Endodermal cell (in vitro differentiated cells): ENCODE measurements at regions not wholly inside any gene's neighbourhood (a gene's known extent, or its start where the extent isn't known, plus 50 kb on each side); places are given as distances from the start of the nearest gene placed in this dataset.

Experiments
- DNase-seq: peaks from one replicate; pipeline ENCODE4 v3.0.0-alpha.2; 2017
- H3K27ac ChIP-seq: 2 replicates; pipeline ENCODE4 v1.5.1; 2013; ENCODE audit warnings: mild to moderate bottlenecking, low read depth, low read length, moderate library complexity
- H3K27me3 ChIP-seq: 2 replicates; pipeline ENCODE4 v1.6.1; 2013; ENCODE audit warnings: mild to moderate bottlenecking, low read length, moderate library complexity; ENCODE audit not compliant: insufficient read depth, control insufficient read depth, poor library complexity, severe bottlenecking
- H3K36me3 ChIP-seq: 2 replicates; pipeline ENCODE4 v1.7.0; 2013; ENCODE audit warnings: mild to moderate bottlenecking, low read length, moderate library complexity; ENCODE audit not compliant: control insufficient read depth, insufficient read depth
- H3K4me1 ChIP-seq: one replicate; pipeline ENCODE4 v1.7.0; 2013; ENCODE audit warnings: low read length; ENCODE audit not compliant: control insufficient read depth, insufficient read depth
- H3K4me3 ChIP-seq: 2 replicates; pipeline ENCODE4 v1.5.1; 2013; ENCODE audit warnings: mild to moderate bottlenecking, low read length, moderate library complexity
- H3K9ac ChIP-seq: 2 replicates; pipeline ENCODE4 v1.6.1; 2013; ENCODE audit warnings: mild to moderate bottlenecking, low read length, moderate library complexity; ENCODE audit not compliant: poor library complexity, severe bottlenecking; ENCODE audit errors: extremely low read depth
- H3K9me3 ChIP-seq: 2 replicates; pipeline ENCODE4 v1.6.1; 2013; ENCODE audit warnings: mild to moderate bottlenecking, low read length, moderate library complexity; ENCODE audit not compliant: control insufficient read depth
- H3K27ac Mint-ChIP-seq: 2 replicates; pipeline ENCODE4 v1.8.0; 2020; ENCODE audit warnings: mixed read lengths
- H3K27me3 Mint-ChIP-seq: 2 replicates; pipeline ENCODE4 v1.8.0; 2021; ENCODE audit warnings: mild to moderate bottlenecking, mixed read lengths; ENCODE audit not compliant: insufficient read depth
- H3K36me3 Mint-ChIP-seq: 2 replicates; pipeline ENCODE4 v1.8.0; 2020; ENCODE audit warnings: low read depth, mixed read lengths
- H3K4me1 Mint-ChIP-seq: 2 replicates; pipeline ENCODE4 v1.8.0; 2020; ENCODE audit warnings: mixed read lengths
- H3K4me3 Mint-ChIP-seq: 2 replicates; pipeline ENCODE4 v1.8.0; 2020; ENCODE audit warnings: mild to moderate bottlenecking, moderate library complexity, mixed read lengths
- H3K9me3 Mint-ChIP-seq: 2 replicates; pipeline ENCODE4 v1.8.0; 2020; ENCODE audit warnings: mild to moderate bottlenecking, mixed read lengths
- WGBS, 2 experiments: methylation state at CpG; one replicate each; pipeline versions ENCODE4 v1.1.5 to v1.1.7; 2013; ENCODE audit warnings: missing lambda C conversion rate in 2 of 2, mixed read lengths in 1 of 2; ENCODE audit not compliant: insufficient coverage in 1 of 2, insufficient read length in 1 of 2; 5-methylcytosine and 5-hydroxymethylcytosine counted together
- TF ChIP-seq, protein P1 (sequence below): fragments of 200-600 bp; sonication (generic); conservative IDR thresholded peaks from 2 replicates; pipeline ENCODE4 v1.5.0; 2021; ENCODE audit warnings: antibody characterized with exemption, mild to moderate bottlenecking

DNA sequence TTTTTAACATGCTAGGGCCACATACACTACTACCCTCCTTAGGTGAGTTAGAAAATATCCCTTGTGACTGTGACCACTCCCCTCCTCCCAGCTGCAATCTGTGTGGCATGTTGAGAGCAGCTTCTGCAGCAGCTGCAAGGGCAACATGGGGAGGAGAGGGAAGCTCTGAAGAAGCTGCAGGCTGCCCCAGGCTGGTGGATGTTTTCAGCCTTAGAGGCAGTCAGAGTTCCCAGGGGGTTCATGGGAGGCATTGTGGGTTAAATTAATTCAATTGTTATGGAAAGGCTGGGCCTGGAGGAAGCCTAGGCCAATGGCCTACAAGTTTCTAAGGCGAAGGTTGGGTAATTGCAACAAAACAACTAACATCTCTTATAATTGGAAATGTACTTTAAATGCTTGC is 860.8 kb downstream of the NLGN4Y start:
- no peak overlapping the region for H3K27ac Mint-ChIP-seq
- Histone ChIP-seq H3K9me3 (no peaks in the 10 kb centered on the region), H3K9ac (no peak overlapping the region), H3K27ac (no peak overlapping the region), H3K27me3 (no peaks in the 10 kb centered on the region), H3K4me1 (no peaks in the 10 kb centered on the region), H3K4me3 (no peak overlapping the region), H3K36me3 (no peaks in the 10 kb centered on the region)
- H3K36me3 Mint-ChIP-seq: no peaks in the 10 kb centered on the region
- no peak for DNase-seq
- H3K4me1 Mint-ChIP-seq: no peaks in the 10 kb centered on the region
- TF ChIP-seq, protein P1, sequence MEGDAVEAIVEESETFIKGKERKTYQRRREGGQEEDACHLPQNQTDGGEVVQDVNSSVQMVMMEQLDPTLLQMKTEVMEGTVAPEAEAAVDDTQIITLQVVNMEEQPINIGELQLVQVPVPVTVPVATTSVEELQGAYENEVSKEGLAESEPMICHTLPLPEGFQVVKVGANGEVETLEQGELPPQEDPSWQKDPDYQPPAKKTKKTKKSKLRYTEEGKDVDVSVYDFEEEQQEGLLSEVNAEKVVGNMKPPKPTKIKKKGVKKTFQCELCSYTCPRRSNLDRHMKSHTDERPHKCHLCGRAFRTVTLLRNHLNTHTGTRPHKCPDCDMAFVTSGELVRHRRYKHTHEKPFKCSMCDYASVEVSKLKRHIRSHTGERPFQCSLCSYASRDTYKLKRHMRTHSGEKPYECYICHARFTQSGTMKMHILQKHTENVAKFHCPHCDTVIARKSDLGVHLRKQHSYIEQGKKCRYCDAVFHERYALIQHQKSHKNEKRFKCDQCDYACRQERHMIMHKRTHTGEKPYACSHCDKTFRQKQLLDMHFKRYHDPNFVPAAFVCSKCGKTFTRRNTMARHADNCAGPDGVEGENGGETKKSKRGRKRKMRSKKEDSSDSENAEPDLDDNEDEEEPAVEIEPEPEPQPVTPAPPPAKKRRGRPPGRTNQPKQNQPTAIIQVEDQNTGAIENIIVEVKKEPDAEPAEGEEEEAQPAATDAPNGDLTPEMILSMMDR: no peak
- no peak overlapping the region for H3K4me3 Mint-ChIP-seq
- no peaks in the 10 kb centered on the region for H3K27me3 Mint-ChIP-seq
- H3K9me3 Mint-ChIP-seq: no peaks in the 10 kb centered on the region
- no CpG with 5 or more reads among the region's 1 CpG for WGBS, 2 experiments

DNA sequence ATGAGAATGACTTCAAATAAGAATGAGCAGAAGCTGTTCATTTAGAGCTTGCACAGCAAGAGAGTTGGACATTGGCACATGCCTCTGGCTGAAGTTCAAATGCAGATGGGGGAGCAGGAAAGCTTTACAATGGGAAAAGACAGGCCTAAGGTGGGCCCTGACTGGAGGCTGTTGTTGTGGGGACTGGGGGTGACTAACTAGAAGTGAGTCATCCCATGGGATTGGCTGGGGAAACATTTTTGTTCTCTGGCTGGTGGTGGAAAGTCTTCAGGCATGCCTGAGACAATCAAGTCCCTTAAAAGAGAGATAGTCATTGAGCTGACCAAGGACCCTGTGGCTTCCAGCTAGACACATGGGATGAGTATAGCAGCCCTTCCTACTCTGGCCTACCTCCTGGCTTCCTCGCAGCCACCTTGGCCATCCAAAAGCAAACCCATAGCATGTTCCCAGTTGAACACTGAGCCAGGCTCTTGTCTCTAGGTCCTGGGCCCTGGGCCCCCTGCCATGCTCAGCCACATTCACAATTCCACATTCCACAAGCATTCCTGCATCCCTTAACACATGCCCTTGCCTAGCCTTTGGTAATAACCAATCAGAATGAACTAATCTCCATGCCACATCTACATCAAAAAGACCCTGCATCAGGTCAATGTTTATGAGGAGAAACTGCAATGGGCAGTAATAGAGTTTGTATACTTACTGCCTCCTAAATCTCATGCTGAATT is 873.4 kb downstream of the NLGN4Y start:
- H3K27ac ChIP-seq: no peak overlapping the region
- H3K4me1 ChIP-seq: no peaks in the 10 kb centered on the region
- H3K27me3 ChIP-seq: no peaks in the 10 kb centered on the region
- no peak overlapping the region for H3K9ac ChIP-seq
- no peak overlapping the region for H3K4me3 Mint-ChIP-seq
- H3K9me3 Mint-ChIP-seq: no peaks in the 10 kb centered on the region
- H3K36me3 Mint-ChIP-seq: no peaks in the 10 kb centered on the region
- no peaks in the 10 kb centered on the region for H3K4me1 Mint-ChIP-seq
- TF ChIP-seq, protein P1: no peak
- H3K4me3 ChIP-seq: no peak overlapping the region
- H3K27me3 Mint-ChIP-seq: no peaks in the 10 kb centered on the region
- no peaks in the 10 kb centered on the region for H3K36me3 ChIP-seq
- H3K27ac Mint-ChIP-seq: no peak overlapping the region
- DNase-seq: no peak
- WGBS, 2 experiments: 63% methylated on average over 1 of the region's 1 CpG; no CpG with 5 or more reads in 1 of the 2 experiments
- no peaks in the 10 kb centered on the region for H3K9me3 ChIP-seq

DNA sequence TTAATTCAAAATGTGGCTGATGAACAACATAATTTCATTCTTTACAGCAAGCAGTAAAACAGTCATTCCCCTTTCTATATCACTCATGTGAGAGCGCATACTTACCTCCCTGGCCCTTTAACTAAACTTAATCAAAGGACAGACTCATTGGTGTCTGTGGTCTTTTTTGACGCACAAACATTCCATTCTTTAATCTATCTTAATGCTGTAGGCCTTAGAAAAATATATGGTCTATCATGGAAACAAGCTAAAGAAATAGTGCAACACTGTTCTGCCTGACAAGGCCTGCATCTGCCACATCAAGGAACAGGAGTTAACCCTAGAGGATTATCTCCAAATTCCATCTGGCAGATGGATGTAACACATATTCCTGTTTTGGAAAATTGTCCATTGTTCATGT is 878.1 kb downstream of the NLGN4Y start:
- H3K27ac ChIP-seq: no peak overlapping the region
- no peaks in the 10 kb centered on the region for H3K4me1 ChIP-seq
- TF ChIP-seq, protein P1: no peak
- H3K4me1 Mint-ChIP-seq: no peaks in the 10 kb centered on the region
- no peaks in the 10 kb centered on the region for H3K9me3 Mint-ChIP-seq
- no peak for DNase-seq
- 85% methylated on average over 1 of the region's 2 CpGs; no CpG with 5 or more reads in 1 of the 2 experiments for WGBS, 2 experiments
- H3K36me3 Mint-ChIP-seq: no peaks in the 10 kb centered on the region
- H3K4me3 Mint-ChIP-seq: no peak overlapping the region
- no peaks in the 10 kb centered on the region for H3K9me3 ChIP-seq
- no peaks in the 10 kb centered on the region for H3K36me3 ChIP-seq
- no peak overlapping the region for H3K9ac ChIP-seq
- no peaks in the 10 kb centered on the region for H3K27me3 ChIP-seq
- no peaks in the 10 kb centered on the region for H3K27me3 Mint-ChIP-seq
- no peak overlapping the region for H3K4me3 ChIP-seq
- H3K27ac Mint-ChIP-seq: no peak overlapping the region
